GM12865 (cell line): ENCODE measurements at regions not wholly inside any gene's neighbourhood (a gene's known extent, or its start where the extent isn't known, plus 50 kb on each side); places are given as distances from the start of the nearest gene placed in this dataset.

Experiments
- DNase-seq: peaks from one replicate; pipeline ENCODE4 v3.0.0; 2010; ENCODE audit warnings: low read depth
- H3K4me3 ChIP-seq: 2 replicates; pipeline ENCODE4 v1.5.1; 2011; ENCODE audit warnings: mild to moderate bottlenecking, low read depth, low read length, control low read depth
- CTCF ChIP-seq: IDR thresholded peaks from 2 replicates; pipeline ENCODE4 v1.5.1; 2011; ENCODE audit warnings: low read length, control low read depth, low read depth, inconsistent platforms; ENCODE audit not compliant: insufficient read depth; ENCODE audit errors: missing control alignments

- TF ChIP-seq CTCF: no peak
- H3K4me3 ChIP-seq: no peak overlapping the region
- DNase-seq: no peak
These were observed 683.8 kb downstream of the DOK5 start for GRCh38 chr20:55159230-55159629.

GRCh38 chr20:55158446-55158845 is 683.1 kb downstream of the DOK5 start:
- TF ChIP-seq CTCF: no peak
- no peak overlapping the region for H3K4me3 ChIP-seq
- no peak for DNase-seq

GRCh38 chr20:55155360-55155759 is 680.0 kb downstream of the DOK5 start:
- no peak for TF ChIP-seq CTCF
- no peak for DNase-seq
- H3K4me3 ChIP-seq: no peak overlapping the region

- no peak for TF ChIP-seq CTCF
- no peak overlapping the region for H3K4me3 ChIP-seq
These were observed 677.7 kb downstream of the DOK5 start for GRCh38 chr20:55153001-55153645.

GRCh38 chr20:55151171-55151570 is 675.8 kb downstream of the DOK5 start:
- DNase-seq: no peak

More at GRCh38 chr20:55153001-55153645, 677.7 kb downstream of the DOK5 start:
- no peak for DNase-seq

DNA sequence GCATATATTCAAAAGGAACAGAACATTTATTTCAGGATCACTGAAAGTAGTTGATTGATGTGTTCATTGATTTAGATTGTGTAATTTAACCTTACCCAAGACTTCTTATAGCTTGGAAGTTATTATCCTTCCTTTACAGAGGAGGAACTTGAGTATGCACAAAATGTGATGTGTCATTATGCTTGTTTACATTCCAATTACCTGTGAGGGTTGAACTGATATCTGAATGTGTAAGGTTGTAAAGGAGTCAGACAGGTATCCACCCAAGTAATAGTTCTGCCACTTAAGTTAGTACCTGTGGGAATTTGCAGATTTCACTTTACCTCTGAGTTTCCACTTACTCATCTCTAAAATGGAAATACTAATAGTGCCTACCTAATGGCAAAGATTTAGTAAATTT is 668.2 kb downstream of the DOK5 start:
- no peak for TF ChIP-seq CTCF
- DNase-seq: no peak
- H3K4me3 ChIP-seq: no peak overlapping the region

More at GRCh38 chr20:55151171-55151570, 675.8 kb downstream of the DOK5 start:
- H3K4me3 ChIP-seq: no peak overlapping the region
- TF ChIP-seq CTCF: no peak

DNA sequence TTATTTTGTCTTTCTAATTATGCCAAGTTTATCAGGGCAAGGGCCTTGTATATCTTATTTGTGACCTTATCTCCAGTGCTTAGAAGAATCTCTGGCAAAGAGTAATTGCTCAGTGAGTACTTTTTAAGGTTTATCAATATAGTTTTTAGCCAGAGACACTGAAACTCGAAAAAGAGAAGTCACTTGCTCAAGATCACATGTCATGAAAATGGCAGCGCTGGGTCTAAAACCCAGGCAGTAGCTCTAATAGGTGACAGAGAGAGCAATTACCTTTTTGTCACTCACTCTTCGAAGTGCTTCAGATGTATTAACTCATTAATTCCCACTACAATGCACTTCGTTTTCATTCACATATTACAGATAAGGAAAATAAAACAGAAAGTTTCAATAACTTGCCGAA is 667.5 kb downstream of the DOK5 start:
- DNase-seq: no peak
- H3K4me3 ChIP-seq: no peak overlapping the region
- no peak for TF ChIP-seq CTCF
